Gastroesophageal sphincter (tissue), 3 donors: ENCODE measurements at regions not wholly inside any gene's neighbourhood (a gene's known extent, or its start where the extent isn't known, plus 50 kb on each side); places are given as distances from the start of the nearest gene placed in this dataset.

Experiments used
- POLR2AphosphoS5 ChIP-seq: sonication (generic); formaldehyde crosslinking; IDR thresholded peaks from one replicate; pipeline ENCODE4 v1.6.1; 2017; ENCODE audit warnings: antibody characterized with exemption
- TF ChIP-seq, protein P1 (sequence below), 4 experiments: fragments of 200-600 bp in 2 of 4; fragments of 450-650 bp in 2 of 4; sonication (generic) in 1 of 4; IDR thresholded peaks; one replicate each; pipeline ENCODE4 v1.5.1; 2017 to 2019; ENCODE audit warnings: antibody characterized with exemption in 4 of 4, mild to moderate bottlenecking in 2 of 4, moderate library complexity in 2 of 4

DNA sequence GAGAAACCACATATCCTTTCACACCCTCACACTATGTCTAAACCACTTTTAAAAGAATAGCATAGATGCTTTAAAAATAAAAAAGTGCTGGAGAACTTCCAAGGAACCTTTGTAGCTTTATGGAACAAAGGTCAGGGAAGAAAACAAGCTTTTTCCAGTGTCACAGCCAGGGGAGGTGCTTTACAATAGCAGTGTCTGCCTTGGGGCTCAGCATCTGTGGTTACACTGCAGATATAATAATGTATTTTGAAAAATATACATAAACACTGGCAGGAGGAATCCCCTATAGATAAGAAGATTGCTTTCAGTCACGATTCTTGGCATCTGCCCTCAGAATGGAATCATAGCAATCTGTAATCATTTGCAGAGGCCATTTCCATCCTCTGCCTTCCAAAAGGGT lies 362.4 kb upstream of the LRRC3B start:
- TF ChIP-seq, protein P1, sequence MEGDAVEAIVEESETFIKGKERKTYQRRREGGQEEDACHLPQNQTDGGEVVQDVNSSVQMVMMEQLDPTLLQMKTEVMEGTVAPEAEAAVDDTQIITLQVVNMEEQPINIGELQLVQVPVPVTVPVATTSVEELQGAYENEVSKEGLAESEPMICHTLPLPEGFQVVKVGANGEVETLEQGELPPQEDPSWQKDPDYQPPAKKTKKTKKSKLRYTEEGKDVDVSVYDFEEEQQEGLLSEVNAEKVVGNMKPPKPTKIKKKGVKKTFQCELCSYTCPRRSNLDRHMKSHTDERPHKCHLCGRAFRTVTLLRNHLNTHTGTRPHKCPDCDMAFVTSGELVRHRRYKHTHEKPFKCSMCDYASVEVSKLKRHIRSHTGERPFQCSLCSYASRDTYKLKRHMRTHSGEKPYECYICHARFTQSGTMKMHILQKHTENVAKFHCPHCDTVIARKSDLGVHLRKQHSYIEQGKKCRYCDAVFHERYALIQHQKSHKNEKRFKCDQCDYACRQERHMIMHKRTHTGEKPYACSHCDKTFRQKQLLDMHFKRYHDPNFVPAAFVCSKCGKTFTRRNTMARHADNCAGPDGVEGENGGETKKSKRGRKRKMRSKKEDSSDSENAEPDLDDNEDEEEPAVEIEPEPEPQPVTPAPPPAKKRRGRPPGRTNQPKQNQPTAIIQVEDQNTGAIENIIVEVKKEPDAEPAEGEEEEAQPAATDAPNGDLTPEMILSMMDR (IDR thresholded peaks at IDR 0.05) = no peak
- TF ChIP-seq POLR2AphosphoS5 = no peak
